ENCODE measurements at regions not wholly inside any gene's neighbourhood (a gene's known extent, or its start where the extent isn't known, plus 50 kb on each side); places are given as distances from the start of the nearest gene placed in this dataset.
A peak's percentile ranks its signal among the peaks of the same experiment; 100 is the strongest.

DNA sequence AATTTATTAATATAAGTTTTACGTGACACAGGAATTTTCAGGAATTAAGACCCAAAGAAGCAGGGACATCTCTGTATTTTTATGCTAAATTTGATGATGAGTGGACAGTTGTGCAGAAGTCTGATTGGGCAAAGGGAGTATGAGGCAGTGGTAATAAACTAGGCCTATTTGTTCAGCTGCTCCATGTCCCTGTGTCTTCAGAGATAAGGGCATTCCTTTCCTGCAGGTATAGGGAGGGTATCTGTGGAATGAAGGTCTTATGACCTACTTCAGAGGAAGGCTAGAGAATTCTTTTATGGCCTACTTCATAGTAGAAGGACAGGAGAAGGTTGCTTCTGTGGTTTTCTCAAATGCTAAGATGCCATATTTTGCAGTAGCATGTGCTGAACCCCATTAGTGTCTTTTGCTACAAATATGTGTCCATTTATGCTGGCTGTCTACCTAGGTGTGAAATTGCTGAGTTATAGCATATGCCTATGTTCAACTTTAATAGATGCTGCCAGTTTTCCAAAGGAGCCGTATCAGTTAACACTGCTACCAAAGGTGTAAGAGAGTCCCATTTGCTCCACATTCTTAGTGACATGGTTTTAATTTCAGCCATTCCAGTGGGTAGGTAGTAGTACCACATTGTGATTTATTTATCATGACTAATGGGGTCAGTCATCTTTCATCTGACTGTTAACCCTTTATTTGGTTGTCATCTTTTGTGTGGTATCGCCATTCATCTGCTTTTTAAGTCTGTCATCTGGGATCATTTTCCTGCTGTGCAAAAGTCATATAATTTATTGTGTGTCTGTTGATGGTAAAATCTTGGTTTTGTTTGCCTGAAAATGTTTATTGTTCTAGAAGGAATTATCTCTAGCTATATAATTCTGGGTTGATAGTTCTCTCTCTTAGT lies 410.7 kb upstream of the RGS6 start:
- Histone ChIP-seq H4K20me1 (ENCODE audit: insufficient read depth) (peaks cover 9% of the 10 kb centered on the region), H3K9me2 (ENCODE audit: insufficient read depth) (no peaks in the 10 kb centered on the region), H3K27ac (0 out of 2 replicates have a peak overlapping the region, but pooled peaks have one; percentile 15), H3K4me1 (replicated peaks; ENCODE audit: insufficient read depth) (peaks cover 14% of the 10 kb centered on the region; the same call in 1 of the 2 replicates), H2AFZ (no peak overlapping the region), H3K79me2 (ENCODE audit: low read depth) (peaks cover 41% of the 10 kb centered on the region), H3K27me3 (ENCODE audit: insufficient read depth, low read depth) (no peaks in the 10 kb centered on the region), H3K9me3 (ENCODE audit: insufficient read depth, low read depth) (no peaks in the 10 kb centered on the region), H3K4me3 (no peak overlapping the region), H3K36me3 (ENCODE audit: low read depth) (no peaks in the 10 kb centered on the region), H3K4me2 (no peak overlapping the region), H3F3A (ENCODE audit: insufficient read depth, low read depth) (peaks cover 12% of the 10 kb centered on the region; the same call in 1 of the 2 replicates)
- ChIA-PET CTCF (no interaction called here), POLR2A (ENCODE audit: unreplicated experiment) (no interaction called here)
- intact Hi-C loops (cut with micrococcal nuclease; ENCODE audit: unreplicated experiment), result no loop called here
- TF ChIP-seq, protein P1, sequence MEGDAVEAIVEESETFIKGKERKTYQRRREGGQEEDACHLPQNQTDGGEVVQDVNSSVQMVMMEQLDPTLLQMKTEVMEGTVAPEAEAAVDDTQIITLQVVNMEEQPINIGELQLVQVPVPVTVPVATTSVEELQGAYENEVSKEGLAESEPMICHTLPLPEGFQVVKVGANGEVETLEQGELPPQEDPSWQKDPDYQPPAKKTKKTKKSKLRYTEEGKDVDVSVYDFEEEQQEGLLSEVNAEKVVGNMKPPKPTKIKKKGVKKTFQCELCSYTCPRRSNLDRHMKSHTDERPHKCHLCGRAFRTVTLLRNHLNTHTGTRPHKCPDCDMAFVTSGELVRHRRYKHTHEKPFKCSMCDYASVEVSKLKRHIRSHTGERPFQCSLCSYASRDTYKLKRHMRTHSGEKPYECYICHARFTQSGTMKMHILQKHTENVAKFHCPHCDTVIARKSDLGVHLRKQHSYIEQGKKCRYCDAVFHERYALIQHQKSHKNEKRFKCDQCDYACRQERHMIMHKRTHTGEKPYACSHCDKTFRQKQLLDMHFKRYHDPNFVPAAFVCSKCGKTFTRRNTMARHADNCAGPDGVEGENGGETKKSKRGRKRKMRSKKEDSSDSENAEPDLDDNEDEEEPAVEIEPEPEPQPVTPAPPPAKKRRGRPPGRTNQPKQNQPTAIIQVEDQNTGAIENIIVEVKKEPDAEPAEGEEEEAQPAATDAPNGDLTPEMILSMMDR (conservative IDR thresholded peaks at IDR 0.05), result no peak
- TF ChIP-seq EZH2 (IDR thresholded peaks at IDR 0.05; ENCODE audit: low read depth), result no peak
- peak in 1 of 2 experiments; percentile 39 for DNase-seq
- BruUV-seq (replicated peaks), result no TSS peak

DNA sequence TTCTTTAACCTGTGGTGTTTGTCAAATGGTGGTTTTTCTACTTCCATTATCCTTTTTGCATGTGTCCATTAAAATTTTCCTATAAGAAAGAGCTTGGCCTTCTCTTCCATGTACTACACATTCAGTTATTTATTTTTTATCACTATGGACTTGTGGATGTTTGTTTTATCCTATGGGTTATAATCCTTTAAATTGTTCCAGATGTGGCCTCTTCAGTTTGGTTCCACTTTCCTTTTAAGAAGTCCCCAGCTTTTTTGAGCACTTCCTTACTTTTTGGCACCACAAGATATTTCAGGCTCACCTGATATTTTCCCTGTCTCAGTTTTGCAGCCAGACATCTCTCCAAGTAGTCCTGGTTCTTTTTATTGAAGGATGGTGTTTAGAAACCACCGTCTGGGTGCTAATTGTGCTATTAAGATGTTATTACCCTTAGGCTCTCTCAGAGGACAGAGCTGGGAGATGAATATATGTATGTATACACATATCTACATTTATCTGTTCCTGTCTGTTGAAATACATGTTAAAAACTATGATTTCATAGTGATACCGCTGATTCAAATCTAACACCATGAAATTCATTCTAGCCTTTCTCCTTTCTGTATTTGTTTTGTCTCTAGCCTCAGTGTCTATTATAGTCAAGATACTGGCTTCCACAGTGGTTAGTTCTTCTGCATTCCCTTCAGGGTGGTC lies 408.5 kb upstream of the RGS6 start:
- Histone ChIP-seq H3K36me3 (ENCODE audit: low read depth) (no peaks in the 10 kb centered on the region), H3K4me3 (no peak overlapping the region), H3K9me2 (ENCODE audit: insufficient read depth) (no peaks in the 10 kb centered on the region), H3K4me1 (replicated peaks; ENCODE audit: insufficient read depth) (peaks cover 14% of the 10 kb centered on the region; the same call in 1 of the 2 replicates), H2AFZ (no peak overlapping the region), H3K27ac (0 out of 2 replicates have a peak overlapping the region, but pooled peaks have one; percentile 6), H4K20me1 (ENCODE audit: insufficient read depth) (peaks cover 12% of the 10 kb centered on the region), H3F3A (ENCODE audit: insufficient read depth, low read depth) (peaks cover 21% of the 10 kb centered on the region; the same call in 1 of the 2 replicates), H3K9me3 (ENCODE audit: insufficient read depth, low read depth) (no peaks in the 10 kb centered on the region), H3K27me3 (ENCODE audit: insufficient read depth, low read depth) (no peaks in the 10 kb centered on the region), H3K79me2 (ENCODE audit: low read depth) (peaks cover 50% of the 10 kb centered on the region), H3K4me2 (no peak overlapping the region)
- no TSS peak for BruUV-seq (replicated peaks)
- TF ChIP-seq, protein P1 (conservative IDR thresholded peaks at IDR 0.05), result no peak
- TF ChIP-seq EZH2 (IDR thresholded peaks at IDR 0.05; ENCODE audit: low read depth), result no peak
- no peak for DNase-seq
- POLR2A ChIA-PET (ENCODE audit: unreplicated experiment), result no interaction called here
- intact Hi-C loops (cut with micrococcal nuclease; ENCODE audit: unreplicated experiment), result no loop called here
- CTCF ChIA-PET, result no interaction called here

DNA sequence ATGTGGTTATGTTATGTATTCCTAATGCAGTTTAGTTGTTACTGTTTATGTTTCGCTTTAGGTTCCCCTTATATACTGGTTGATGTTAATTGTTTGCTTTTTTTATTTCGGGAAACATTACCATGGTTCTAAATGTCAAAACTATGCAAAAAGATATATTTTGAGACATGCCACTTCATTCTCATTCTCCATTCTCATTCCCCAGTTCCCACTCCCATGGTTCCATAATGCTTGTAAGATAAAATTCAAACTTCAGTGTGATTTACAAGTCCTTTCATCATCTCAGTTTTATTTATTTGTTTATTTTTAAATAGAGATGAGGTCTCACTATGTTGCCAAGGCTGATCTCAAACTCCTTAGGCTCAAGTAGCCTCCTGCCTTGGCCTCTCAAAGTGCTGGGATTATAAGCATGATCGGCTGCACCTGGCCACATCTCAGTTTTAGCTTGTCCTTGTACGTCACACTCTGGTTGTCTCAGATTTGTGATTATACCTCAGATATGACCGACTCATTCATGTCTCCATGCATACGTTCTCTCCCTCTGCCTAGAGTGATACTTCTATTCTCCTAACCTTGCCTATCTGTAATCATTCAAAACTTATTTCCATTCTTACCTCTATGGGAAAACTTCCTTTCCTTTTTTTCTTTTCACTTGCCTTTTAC lies 407.8 kb upstream of the RGS6 start:
- no peak overlapping the region for H3K4me3 ChIP-seq
- H3K4me1 ChIP-seq (replicated peaks; ENCODE audit: insufficient read depth), result peaks cover 14% of the 10 kb centered on the region; the same call in 1 of the 2 replicates
- no peak for DNase-seq
- H3K9me3 ChIP-seq (ENCODE audit: insufficient read depth, low read depth), result no peaks in the 10 kb centered on the region
- intact Hi-C loops (cut with micrococcal nuclease; ENCODE audit: unreplicated experiment), result no loop called here
- no peaks in the 10 kb centered on the region for H3K27me3 ChIP-seq (ENCODE audit: insufficient read depth, low read depth)
- peaks cover 27% of the 10 kb centered on the region; the same call in 1 of the 2 replicates for H3F3A ChIP-seq (ENCODE audit: insufficient read depth, low read depth)
- no peak for TF ChIP-seq EZH2 (IDR thresholded peaks at IDR 0.05; ENCODE audit: low read depth)
- TF ChIP-seq, protein P1 (conservative IDR thresholded peaks at IDR 0.05), result no peak
- no peaks in the 10 kb centered on the region for H3K36me3 ChIP-seq (ENCODE audit: low read depth)
- H3K9me2 ChIP-seq (ENCODE audit: insufficient read depth), result no peaks in the 10 kb centered on the region
- ChIA-PET CTCF (no interaction called here), POLR2A (ENCODE audit: unreplicated experiment) (no interaction called here)
- no peak overlapping the region for H3K4me2 ChIP-seq
- no peak overlapping the region; the same call in 1 of the 2 replicates for H3K27ac ChIP-seq
- H3K79me2 ChIP-seq (ENCODE audit: low read depth), result peaks cover 45% of the 10 kb centered on the region
- H4K20me1 ChIP-seq (ENCODE audit: insufficient read depth), result peaks cover 12% of the 10 kb centered on the region
- BruUV-seq (replicated peaks), result no TSS peak
- H2AFZ ChIP-seq, result no peak overlapping the region

Measured in PC-9 (cell line).